ENCODE measurements at regions not wholly inside any gene's neighbourhood (a gene's known extent, or its start where the extent isn't known, plus 50 kb on each side); places are given as distances from the start of the nearest gene placed in this dataset.
"Not testable (repeated sequence)": the region's sequence is repeated elsewhere in the genome, so short reads cannot be mapped to it uniquely, and the experiment has no call there.

DNA sequence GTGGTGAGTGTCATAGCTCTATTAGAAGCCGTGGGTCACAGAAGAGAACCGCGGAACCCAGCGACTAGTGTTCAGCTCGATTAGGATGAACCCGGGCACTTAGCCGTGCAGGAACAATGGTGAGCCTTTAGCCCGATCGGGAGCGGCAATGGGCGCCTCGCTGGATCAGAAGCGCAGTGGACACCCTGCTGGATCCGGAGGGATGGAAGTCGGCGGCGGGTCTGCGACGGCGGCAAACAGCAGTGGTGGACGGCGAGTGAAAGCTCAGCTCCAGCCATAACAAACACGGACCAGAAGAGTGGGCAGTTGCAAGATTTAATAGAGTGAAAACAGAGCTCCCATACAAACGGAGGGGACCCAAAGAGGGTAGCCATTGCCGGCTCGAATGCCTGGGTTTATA is 72.7 kb upstream of the EN2 start:
- TF ChIP-seq U2AF2 (optimal IDR thresholded peaks at IDR 0.05; ENCODE audit: low read depth, low read length); NFIC (IDR thresholded peaks at IDR 0.05); JUN (IDR thresholded peaks at IDR 0.05; ENCODE audit: borderline replicate concordance, low read depth, low read length); JUN (CRISPR knock-in tag; IDR thresholded peaks at IDR 0.05; ENCODE audit: borderline replicate concordance); CBX2 (IDR thresholded peaks at IDR 0.05; ENCODE audit: insufficient read depth, low read length, poor library complexity, severe bottlenecking); ZNF217 (CRISPR knock-in tag; IDR thresholded peaks at IDR 0.05); BMI1 (IDR thresholded peaks at IDR 0.05; ENCODE audit: low read length); IRF2 (CRISPR knock-in tag; IDR thresholded peaks at IDR 0.05); BACH1 (tag; IDR thresholded peaks at IDR 0.05); SREBF2 (CRISPR knock-in tag; IDR thresholded peaks at IDR 0.05); FOXA3 (CRISPR knock-in tag; conservative IDR thresholded peaks at IDR 0.05 in 1 of 2, IDR thresholded peaks at IDR 0.05 in 1 of 2); RAD21 (CRISPR knock-in tag; conservative IDR thresholded peaks at IDR 0.05 in 1 of 2, IDR thresholded peaks at IDR 0.05 in 1 of 2): not testable (repeated sequence)
- TF ChIP-seq, protein P1, sequence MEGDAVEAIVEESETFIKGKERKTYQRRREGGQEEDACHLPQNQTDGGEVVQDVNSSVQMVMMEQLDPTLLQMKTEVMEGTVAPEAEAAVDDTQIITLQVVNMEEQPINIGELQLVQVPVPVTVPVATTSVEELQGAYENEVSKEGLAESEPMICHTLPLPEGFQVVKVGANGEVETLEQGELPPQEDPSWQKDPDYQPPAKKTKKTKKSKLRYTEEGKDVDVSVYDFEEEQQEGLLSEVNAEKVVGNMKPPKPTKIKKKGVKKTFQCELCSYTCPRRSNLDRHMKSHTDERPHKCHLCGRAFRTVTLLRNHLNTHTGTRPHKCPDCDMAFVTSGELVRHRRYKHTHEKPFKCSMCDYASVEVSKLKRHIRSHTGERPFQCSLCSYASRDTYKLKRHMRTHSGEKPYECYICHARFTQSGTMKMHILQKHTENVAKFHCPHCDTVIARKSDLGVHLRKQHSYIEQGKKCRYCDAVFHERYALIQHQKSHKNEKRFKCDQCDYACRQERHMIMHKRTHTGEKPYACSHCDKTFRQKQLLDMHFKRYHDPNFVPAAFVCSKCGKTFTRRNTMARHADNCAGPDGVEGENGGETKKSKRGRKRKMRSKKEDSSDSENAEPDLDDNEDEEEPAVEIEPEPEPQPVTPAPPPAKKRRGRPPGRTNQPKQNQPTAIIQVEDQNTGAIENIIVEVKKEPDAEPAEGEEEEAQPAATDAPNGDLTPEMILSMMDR (IDR thresholded peaks at IDR 0.05 in 2 of 3, conservative IDR thresholded peaks at IDR 0.05 in 1 of 3; ENCODE audit: insufficient read depth in 2 of 3, low read depth in 1 of 3, low read length in 3 of 3): not testable (repeated sequence)

All from K562 (cell line).